HG02981 (cell line): ENCODE measurements at regions not wholly inside any gene's neighbourhood (a gene's known extent, or its start where the extent isn't known, plus 50 kb on each side); places are given as distances from the start of the nearest gene placed in this dataset.
"Not testable (repeated sequence)": the region's sequence is repeated elsewhere in the genome, so short reads cannot be mapped to it uniquely, and the experiment has no call there.

ENCODE experiments used
- ATAC-seq: cut with Tn5 transposase; IDR thresholded peaks from one replicate; pipeline ENCODE4 v1.9.1; 2021; ENCODE audit warnings: mild to moderate bottlenecking, moderate library complexity; ENCODE audit not compliant: unreplicated experiment

GRCh38 chr3:30480156-30480555 lies 126.2 kb upstream of the TGFBR2 start:
- ATAC-seq, result not testable (repeated sequence)

- ATAC-seq, result no peak
Measured at GRCh38 chr3:30480587-30480986, 125.8 kb upstream of the TGFBR2 start.

GRCh38 chr3:30481241-30481640 lies 125.2 kb upstream of the TGFBR2 start:
- no peak for ATAC-seq

- not testable (repeated sequence) for ATAC-seq
Measured at GRCh38 chr3:30484229-30484628, 122.2 kb upstream of the TGFBR2 start.

- no peak for ATAC-seq
Measured at GRCh38 chr3:30486368-30486767, 120.0 kb upstream of the TGFBR2 start.

- ATAC-seq, result no peak
Measured at GRCh38 chr3:30488070-30488756, 118.2 kb upstream of the TGFBR2 start.

DNA sequence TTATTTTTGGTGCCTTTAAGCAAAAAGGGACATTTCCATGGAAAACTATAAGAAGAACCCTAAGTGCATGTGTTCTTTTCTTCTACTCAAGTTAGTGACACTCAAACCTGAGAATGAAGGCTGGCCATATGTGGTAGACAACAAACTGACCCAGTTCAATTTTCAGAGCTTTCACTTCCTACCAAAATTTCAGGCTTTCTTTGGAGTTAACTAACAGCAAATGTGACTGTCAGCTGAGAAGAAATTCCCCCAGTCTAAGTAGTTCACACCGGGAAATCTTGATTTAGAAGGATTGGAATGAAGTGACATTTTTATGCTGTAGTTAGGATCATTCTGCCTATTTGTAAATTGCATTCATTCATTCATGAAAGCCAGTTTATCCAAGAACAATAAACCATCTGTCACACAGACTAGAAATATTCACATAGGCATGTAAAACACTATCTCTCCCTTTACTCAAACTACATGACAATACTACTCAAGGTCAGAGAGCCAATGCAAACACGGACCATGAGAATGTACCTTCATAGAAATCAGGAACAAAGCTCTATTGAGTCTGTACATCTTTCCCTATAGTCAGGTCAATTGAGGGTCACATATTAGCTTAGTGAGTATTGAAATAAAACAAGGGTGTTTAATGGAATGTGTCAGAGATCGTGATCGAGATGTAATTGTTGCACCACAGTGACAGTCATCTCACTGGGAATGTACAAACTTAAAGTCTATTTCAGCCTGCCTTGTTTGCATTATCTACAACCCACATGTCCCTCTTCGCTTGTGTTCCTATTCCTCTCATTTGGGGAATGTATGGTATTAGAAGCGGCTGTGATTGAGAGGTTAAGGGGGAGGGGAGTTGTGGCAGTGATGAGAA lies 113.8 kb upstream of the TGFBR2 start:
- no peak for ATAC-seq

- no peak for ATAC-seq
Measured at GRCh38 chr3:30493911-30494311, 112.5 kb upstream of the TGFBR2 start.

- ATAC-seq, result no peak
Measured at GRCh38 chr3:30495172-30496065, 111.0 kb upstream of the TGFBR2 start.

DNA sequence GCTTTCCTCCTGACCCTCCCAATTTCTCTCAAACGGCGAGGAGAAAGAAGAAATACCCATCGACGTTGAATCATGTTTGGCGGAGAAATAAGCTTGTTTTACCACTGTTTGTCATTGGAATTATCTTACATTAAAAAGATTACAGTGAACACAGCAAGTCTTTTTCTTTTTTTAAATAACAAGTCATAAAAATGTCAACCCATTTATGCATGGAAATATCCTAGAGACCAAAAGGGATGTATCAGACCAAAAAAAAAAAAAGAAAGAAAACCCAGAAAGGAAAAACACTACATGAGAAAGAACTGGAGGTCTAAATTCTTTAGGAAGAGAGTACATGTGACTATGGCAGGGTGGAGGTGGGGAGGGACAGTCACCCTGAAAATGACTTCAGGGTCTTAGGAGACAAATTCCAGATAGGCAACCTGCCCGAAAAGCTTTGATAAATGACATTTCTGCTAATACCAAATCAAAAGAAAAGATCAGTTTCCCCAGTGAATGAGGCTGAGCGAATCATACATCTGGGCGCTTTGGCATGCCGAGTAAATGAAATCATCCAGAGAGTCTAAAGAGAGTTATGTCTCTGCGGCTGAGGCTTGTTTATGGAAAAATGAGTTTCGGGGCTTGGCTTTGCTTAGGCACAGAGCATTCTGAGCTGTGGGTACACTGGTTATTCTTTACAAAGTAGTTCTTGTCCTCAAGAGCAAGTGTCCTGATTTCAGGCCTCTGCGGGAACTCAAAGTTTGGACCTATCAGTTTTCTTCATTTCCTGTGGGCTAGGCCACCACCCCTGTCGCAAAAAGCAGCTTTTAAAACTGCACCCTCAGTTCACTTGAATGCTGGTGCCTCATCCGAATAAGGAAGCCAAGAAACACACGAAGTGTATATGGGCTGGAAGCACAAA lies 110.1 kb upstream of the TGFBR2 start:
- ATAC-seq, result no peak

- ATAC-seq, result no peak
Measured at GRCh38 chr3:30498587-30498967, 107.8 kb upstream of the TGFBR2 start.

DNA sequence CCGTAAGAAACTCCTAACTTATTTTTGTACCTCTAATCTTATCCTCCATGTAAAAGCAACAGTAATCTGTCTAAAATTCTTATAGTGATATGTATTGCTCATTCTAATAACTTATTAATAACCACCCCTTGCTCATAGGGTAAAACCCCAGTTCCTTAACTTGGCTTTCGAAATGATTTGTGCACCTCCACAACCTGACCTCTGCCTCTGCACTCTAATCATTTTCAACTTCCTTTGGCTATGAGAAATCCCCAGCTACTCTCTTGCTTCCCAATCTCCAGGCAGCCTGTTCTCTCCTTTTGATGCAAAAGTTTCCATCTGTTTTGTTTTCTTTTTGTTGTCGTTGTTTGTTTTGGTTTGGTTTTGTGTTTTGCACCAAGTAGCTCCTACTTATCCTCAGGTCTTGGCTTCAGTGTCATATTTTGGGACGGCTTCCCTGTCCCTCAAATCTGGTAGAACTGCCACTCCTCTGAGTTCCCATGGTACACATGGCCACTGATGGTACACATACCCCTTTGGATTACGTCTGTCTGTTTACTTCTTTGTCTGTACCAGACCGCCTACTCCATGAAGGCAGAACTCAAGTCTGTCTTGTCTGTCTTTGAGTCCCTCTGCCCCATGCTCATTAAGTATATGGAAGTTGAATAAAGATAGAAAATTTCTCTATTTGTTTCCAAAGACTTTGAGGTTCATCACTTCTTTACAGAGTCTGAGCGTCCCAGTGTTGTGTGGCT lies 105.6 kb upstream of the TGFBR2 start:
- ATAC-seq, result peak; percentile 89

DNA sequence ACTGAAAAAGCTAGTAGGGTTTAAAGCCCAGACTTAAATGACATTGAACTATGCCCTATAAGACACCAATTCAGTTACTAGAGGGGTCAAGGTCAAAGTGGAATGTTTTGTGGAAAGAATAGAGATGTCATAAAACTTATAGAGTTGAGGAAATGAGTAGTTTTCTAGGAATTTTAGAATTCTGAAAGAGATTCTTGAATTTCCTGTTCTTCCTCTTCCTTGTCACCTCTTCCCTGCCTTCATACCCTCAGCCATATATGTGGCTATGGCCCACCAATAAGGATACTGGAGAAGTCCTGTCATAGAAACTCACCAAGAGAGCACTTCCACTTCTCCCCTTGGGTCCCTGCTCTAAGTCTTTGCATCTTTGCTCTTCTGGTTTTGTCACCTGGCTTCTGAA lies 104.9 kb upstream of the TGFBR2 start:
- ATAC-seq, result no peak

DNA sequence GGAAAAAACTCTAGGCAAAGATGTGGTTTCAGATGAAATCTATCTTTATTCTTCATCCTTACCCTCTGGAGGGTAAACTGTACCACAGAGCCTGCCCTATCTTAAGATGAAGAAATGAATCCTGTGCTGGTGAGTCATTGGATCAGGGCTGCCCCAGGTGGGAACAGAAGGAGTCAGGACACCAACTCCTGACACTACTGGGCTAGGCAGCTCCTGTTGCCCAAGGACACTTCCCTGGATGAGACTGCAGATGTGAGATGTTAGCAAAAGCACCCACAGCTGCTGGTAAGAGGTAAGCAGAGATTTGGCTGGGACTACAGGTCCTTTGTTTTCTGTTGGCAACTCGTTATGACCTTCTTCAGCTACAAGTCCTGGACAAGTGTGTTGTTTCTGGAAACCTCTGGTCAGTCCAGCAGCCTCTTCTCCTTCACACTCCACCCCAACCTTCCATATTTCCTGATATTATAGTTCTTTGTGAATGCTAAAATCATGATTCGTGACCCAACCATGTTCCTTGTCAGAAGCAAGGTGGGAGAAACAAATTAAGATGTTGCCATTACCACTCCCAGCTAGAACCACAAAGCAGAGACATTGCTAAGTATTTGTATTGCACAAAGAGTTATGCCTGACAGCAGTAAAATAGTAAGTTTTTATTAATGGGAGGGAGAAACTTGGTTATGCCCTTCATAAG lies 104.2 kb upstream of the TGFBR2 start:
- ATAC-seq, result no peak

DNA sequence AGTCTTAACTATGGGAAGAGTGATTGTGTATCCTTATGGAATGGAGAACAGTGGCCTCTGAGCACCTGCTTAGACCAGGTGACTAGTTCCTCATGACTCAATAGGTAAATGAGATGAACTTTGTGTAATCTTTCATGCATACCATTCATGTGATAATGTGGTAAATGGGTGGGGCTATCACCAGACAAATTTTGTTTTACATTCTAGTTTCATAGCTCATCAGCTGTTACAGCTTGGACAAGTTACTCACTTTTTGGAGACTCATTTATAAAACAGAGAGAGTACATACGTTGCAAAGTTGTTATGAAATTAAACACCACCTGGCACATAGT lies 103.7 kb upstream of the TGFBR2 start:
- ATAC-seq, result peak; percentile 63

- ATAC-seq, result no peak
Measured at GRCh38 chr3:30503446-30503845, 103.0 kb upstream of the TGFBR2 start.

DNA sequence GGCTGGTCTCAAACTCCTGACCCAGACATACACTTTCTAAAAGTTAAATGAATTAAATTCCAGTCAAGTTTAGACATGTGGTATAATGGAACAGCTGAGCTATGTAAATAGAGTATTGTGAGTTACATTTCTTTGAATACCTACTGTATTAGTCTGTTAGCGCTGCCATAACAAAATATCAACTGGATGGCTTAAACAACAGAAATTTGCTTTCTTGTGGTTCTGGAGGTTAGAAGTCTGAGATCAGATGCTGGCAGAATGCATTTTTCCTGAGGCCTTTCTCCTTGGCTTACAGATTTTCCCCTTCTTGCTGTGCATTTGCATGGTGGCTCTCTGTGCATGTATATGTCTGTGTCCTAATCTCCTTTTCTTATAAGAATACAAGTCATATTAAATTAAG lies 101.5 kb upstream of the TGFBR2 start:
- ATAC-seq, result no peak

DNA sequence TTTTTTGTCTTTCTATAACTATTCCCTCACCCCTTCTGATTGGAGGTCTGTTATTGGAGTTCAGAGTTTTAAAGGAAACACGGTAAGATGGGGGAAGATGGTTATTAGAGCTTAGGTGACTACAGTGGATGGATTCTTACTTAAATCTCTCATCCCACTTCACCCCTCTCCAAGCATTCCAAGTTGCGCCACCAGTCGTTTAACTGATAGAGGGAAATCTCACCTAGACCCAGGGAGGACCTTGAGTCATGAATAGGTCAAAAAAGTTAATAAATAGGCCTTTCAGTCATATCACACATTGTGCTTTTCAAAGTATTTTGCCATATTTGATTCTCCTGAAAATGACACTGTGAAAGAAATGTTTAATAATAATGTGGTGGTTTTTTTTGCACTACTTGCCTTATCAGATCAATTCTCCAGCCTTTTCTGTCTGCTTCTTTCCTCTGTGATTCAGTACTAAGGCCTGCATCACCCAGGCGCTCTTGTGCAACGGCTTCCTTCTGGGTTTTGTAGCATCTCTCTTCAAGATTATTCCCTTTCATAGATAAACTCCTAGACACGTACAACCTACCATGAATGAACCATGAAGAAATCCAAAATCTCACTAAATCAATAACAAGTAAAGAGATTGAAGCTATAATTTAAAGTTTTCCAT lies 100.4 kb upstream of the TGFBR2 start:
- no peak for ATAC-seq

- no peak for ATAC-seq
Measured at GRCh38 chr3:30508339-30508738, 98.1 kb upstream of the TGFBR2 start.
